ENCODE measurements at regions not wholly inside any gene's neighbourhood (a gene's known extent, or its start where the extent isn't known, plus 50 kb on each side); places are given as distances from the start of the nearest gene placed in this dataset.

DNA sequence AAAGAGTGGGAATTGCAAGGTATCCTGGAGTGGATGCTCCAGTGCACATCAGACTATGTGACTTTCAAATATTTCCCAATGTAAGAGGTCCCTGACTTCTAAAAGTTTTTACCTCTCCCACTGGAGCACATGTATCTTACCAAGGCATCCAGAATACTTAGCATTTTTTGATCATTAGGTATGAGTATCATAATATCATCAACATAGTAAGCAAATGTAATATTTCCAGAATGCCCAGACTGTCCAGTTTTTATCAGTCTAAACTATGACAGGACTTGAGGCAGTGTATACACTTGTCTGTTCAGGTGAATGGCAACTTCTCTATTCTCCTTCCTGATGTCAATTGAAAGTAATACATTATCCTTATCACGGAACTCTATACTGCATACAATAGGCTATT is 924.6 kb upstream of the GJE1 start:
- POLR2A ChIA-PET (ENCODE audit: low non-redundant PET), result no interaction called here
- no TSS peak for BruUV-seq (replicated peaks)
- CTCF ChIA-PET, result no interaction called here
- no peaks in the 10 kb centered on the region for H3K36me3 ChIP-seq (ENCODE audit: insufficient read depth, low read length, poor library complexity, severe bottlenecking)
- H3K4me1 ChIP-seq (ENCODE audit: insufficient read depth, low read length, poor library complexity, severe bottlenecking), result no peaks in the 10 kb centered on the region
- no peak for DNase-seq (ENCODE audit: low spot score)
- no peak overlapping the region for H3K27ac ChIP-seq (ENCODE audit: low read depth, low read length, poor library complexity, severe bottlenecking)
- TF ChIP-seq EZH2 (IDR thresholded peaks at IDR 0.05; ENCODE audit: borderline replicate concordance, low read depth, low read length, poor library complexity, severe bottlenecking) (no peak), CTCF (conservative IDR thresholded peaks at IDR 0.05; ENCODE audit: low read depth, low read length) (no peak)
- no peak overlapping the region for H3K4me3 ChIP-seq (ENCODE audit: low read depth, low read length, poor library complexity, severe bottlenecking)
- no peaks in the 10 kb centered on the region for H3K27me3 ChIP-seq (replicated peaks; ENCODE audit: insufficient read depth, low read depth, low read length, poor library complexity)
- intact Hi-C loops (cut with micrococcal nuclease; ENCODE audit: unreplicated experiment), result no loop called here
- no peaks in the 10 kb centered on the region for H3K9me3 ChIP-seq (ENCODE audit: low read depth, low read length, poor library complexity, severe bottlenecking)

GRCh38 chr6:141203902-141204575 is 928.7 kb upstream of the GJE1 start:
- H3K4me3 ChIP-seq (ENCODE audit: low read depth, low read length, poor library complexity, severe bottlenecking), result no peak overlapping the region
- H3K36me3 ChIP-seq (ENCODE audit: insufficient read depth, low read length, poor library complexity, severe bottlenecking), result no peaks in the 10 kb centered on the region
- TF ChIP-seq EZH2 (IDR thresholded peaks at IDR 0.05; ENCODE audit: borderline replicate concordance, low read depth, low read length, poor library complexity, severe bottlenecking), result no peak
- TF ChIP-seq CTCF (conservative IDR thresholded peaks at IDR 0.05; ENCODE audit: low read depth, low read length), result no peak
- H3K4me1 ChIP-seq (ENCODE audit: insufficient read depth, low read length, poor library complexity, severe bottlenecking), result no peaks in the 10 kb centered on the region
- H3K9me3 ChIP-seq (ENCODE audit: low read depth, low read length, poor library complexity, severe bottlenecking), result no peaks in the 10 kb centered on the region
- ChIA-PET POLR2A (ENCODE audit: low non-redundant PET) (no interaction called here), CTCF (no interaction called here)
- no peaks in the 10 kb centered on the region for H3K27me3 ChIP-seq (replicated peaks; ENCODE audit: insufficient read depth, low read depth, low read length, poor library complexity)
- intact Hi-C loops (cut with micrococcal nuclease; ENCODE audit: unreplicated experiment), result no loop called here
- H3K27ac ChIP-seq (ENCODE audit: low read depth, low read length, poor library complexity, severe bottlenecking), result no peak overlapping the region
- DNase-seq (ENCODE audit: low spot score), result no peak
- BruUV-seq (replicated peaks), result no TSS peak

DNA sequence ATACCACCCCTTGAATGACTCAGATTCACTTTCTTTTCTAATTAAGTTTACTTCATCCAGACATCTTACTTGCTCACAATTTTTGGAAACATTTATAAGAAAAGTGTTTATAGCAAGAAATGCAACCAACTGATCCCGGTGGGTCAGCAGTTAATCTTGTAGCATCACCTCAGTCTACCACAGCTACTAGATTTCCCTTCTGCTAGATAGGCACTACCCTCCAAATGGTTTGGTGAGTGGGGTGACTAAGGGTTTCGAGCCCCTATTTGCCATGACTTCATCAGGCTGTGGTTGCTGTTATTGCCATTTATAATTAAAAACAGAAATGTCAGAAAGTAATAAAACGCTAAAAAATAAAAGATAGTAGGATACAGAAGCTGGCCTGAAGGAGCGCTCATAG is 930.1 kb upstream of the GJE1 start:
- CTCF ChIA-PET, result no interaction called here
- no TSS peak for BruUV-seq (replicated peaks)
- intact Hi-C loops (cut with micrococcal nuclease; ENCODE audit: unreplicated experiment), result no loop called here
- H3K27ac ChIP-seq (ENCODE audit: low read depth, low read length, poor library complexity, severe bottlenecking), result no peak overlapping the region
- no peaks in the 10 kb centered on the region for H3K4me1 ChIP-seq (ENCODE audit: insufficient read depth, low read length, poor library complexity, severe bottlenecking)
- no peaks in the 10 kb centered on the region for H3K36me3 ChIP-seq (ENCODE audit: insufficient read depth, low read length, poor library complexity, severe bottlenecking)
- H3K27me3 ChIP-seq (replicated peaks; ENCODE audit: insufficient read depth, low read depth, low read length, poor library complexity), result no peaks in the 10 kb centered on the region
- no peaks in the 10 kb centered on the region for H3K9me3 ChIP-seq (ENCODE audit: low read depth, low read length, poor library complexity, severe bottlenecking)
- no peak overlapping the region for H3K4me3 ChIP-seq (ENCODE audit: low read depth, low read length, poor library complexity, severe bottlenecking)
- TF ChIP-seq EZH2 (IDR thresholded peaks at IDR 0.05; ENCODE audit: borderline replicate concordance, low read depth, low read length, poor library complexity, severe bottlenecking) (no peak), CTCF (conservative IDR thresholded peaks at IDR 0.05; ENCODE audit: low read depth, low read length) (no peak)
- DNase-seq (ENCODE audit: low spot score), result no peak
- POLR2A ChIA-PET (ENCODE audit: low non-redundant PET), result no interaction called here

All from A673 (cell line).